SJSA1 (cell line): ENCODE measurements at regions not wholly inside any gene's neighbourhood (a gene's known extent, or its start where the extent isn't known, plus 50 kb on each side); places are given as distances from the start of the nearest gene placed in this dataset.

Experiments used
- DNase-seq, 2 experiments: peaks; one replicate each; pipeline ENCODE4 v3.0.0-alpha.2; 2015 to 2020; ENCODE audit warnings: low spot score in 2 of 2, low read depth in 1 of 2
- H3K27ac ChIP-seq: fragments of 250-450 bp; sonication (Bioruptor Pico); 2 replicates; pipeline ENCODE4 v1.5.1; 2020; ENCODE audit warnings: mild to moderate bottlenecking, moderate library complexity
- H3K27me3 ChIP-seq: fragments of 250-450 bp; sonication (Bioruptor Pico); replicated peaks from 2 replicates; pipeline ENCODE4 v1.5.1; 2020; ENCODE audit warnings: mild to moderate bottlenecking, moderate library complexity
- H3K36me3 ChIP-seq: fragments of 250-450 bp; sonication (Bioruptor Pico); 2 replicates; pipeline ENCODE4 v1.5.1; 2020; ENCODE audit warnings: mild to moderate bottlenecking
- H3K4me1 ChIP-seq: fragments of 250-450 bp; sonication (Bioruptor Pico); replicated peaks from 2 replicates; pipeline ENCODE4 v1.6.1; 2021; ENCODE audit warnings: mild to moderate bottlenecking
- H3K4me3 ChIP-seq: fragments of 250-450 bp; sonication (Bioruptor Pico); 2 replicates; pipeline ENCODE4 v1.5.1; 2020; ENCODE audit warnings: mild to moderate bottlenecking
- H3K9me3 ChIP-seq: fragments of 250-450 bp; sonication (Bioruptor Pico); replicated peaks from 2 replicates; pipeline ENCODE4 v1.5.1; 2020; ENCODE audit warnings: mild to moderate bottlenecking

DNA sequence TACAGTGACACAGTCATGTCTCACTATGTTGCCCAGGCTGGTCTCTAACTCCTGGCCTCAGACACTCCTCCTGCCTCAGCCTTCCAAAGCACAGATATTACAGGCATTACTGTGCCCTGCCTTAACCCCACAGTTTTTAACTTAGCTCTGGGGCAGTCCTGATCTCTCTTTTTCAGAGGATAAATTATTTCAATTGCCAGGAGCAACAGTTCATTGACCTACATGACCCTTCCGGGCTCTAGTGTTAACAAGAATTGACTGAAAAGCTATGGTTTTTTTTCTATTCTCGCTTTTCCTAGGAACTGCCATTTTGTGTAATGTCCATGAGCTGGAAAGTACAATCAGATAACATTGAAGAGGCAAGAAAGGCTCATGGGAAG is 92.8 kb downstream of the HNRNPLL start:
- Histone ChIP-seq H3K4me1 (peaks cover 10% of the 10 kb centered on the region), H3K27me3 (no peaks in the 10 kb centered on the region), H3K27ac (no peak overlapping the region), H3K36me3 (no peaks in the 10 kb centered on the region), H3K9me3 (no peaks in the 10 kb centered on the region), H3K4me3 (no peak overlapping the region)
- no peak for DNase-seq

- Histone ChIP-seq H3K9me3 (no peaks in the 10 kb centered on the region), H3K4me3 (no peak overlapping the region), H3K27me3 (no peaks in the 10 kb centered on the region), H3K36me3 (no peaks in the 10 kb centered on the region), H3K27ac (no peak overlapping the region), H3K4me1 (peaks cover 10% of the 10 kb centered on the region)
- DNase-seq, result peak in 1 of 2 experiments; percentile 37
These were observed 93.3 kb downstream of the HNRNPLL start for GRCh38 chr2:38509314-38509946.

DNA sequence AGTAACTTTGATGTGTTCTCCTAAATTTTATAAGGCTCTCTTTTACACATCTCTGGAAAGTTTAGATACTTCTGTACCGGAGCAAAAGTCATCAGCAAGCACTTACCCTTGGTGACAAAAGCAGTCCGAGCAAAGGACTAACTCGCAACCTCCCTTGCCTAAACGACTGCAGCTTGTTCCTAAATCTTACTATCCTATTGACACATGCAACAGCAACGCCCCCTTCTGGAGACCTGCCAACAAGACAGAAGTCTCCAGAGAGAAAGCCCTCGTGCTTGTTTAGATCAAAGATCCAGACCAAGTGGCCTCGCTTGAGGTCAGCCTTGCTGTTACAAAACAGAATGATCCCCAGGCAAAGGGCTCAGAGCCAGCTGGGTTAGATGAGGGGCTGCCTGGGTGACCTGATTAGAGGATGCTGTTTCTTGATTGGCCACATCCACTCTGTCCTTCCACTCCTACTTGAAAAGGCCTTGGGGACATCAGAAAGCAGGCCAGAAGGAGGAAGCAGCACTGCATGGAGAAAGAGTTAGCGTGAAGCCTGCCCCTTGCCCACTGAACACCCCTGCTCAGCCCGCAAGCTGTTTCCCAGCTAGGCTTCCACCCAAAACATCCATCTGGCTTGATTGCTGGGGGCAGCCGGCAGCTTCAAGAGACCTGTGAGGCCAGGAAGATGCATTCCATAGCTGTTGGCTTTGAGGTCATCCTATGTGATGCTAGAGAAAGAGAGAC is 94.3 kb downstream of the HNRNPLL start:
- H3K27me3 ChIP-seq, result no peaks in the 10 kb centered on the region
- H3K4me1 ChIP-seq, result peaks cover 10% of the 10 kb centered on the region
- no peaks in the 10 kb centered on the region for H3K36me3 ChIP-seq
- peak; percentile 57 to 79 for DNase-seq
- H3K4me3 ChIP-seq, result no peak overlapping the region
- H3K27ac ChIP-seq, result no peak overlapping the region
- no peaks in the 10 kb centered on the region for H3K9me3 ChIP-seq

DNA sequence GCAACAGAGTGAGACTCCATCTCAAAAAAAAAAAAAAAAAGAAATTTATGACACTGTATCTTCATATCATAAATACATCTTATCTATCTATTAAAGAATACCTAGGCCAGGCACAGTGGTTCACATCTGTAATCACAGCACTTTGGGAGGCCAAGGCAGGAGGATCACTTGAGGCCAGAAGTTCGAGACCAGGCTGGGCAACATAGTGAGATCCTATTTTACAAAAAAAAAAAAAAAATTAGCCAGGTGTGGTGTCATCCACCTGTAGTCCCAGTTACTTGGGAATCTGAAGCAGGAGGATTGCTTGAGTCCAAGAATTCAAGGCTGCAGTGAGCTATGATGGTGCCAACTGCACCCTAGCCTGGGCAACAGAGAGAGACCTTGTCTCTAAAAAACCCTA is 95.0 kb downstream of the HNRNPLL start:
- DNase-seq, result no peak
- Histone ChIP-seq H3K4me1 (peaks cover 10% of the 10 kb centered on the region), H3K27me3 (no peaks in the 10 kb centered on the region), H3K27ac (no peak overlapping the region), H3K4me3 (no peak overlapping the region), H3K9me3 (0 out of 2 replicates have a peak, but pooled peaks cover 2% of the 10 kb centered on the region), H3K36me3 (no peaks in the 10 kb centered on the region)

GRCh38 chr2:38505779-38506178 is 96.9 kb downstream of the HNRNPLL start:
- Histone ChIP-seq H3K27me3 (no peaks in the 10 kb centered on the region), H3K9me3 (peaks cover 5% of the 10 kb centered on the region; the same call in 1 of the 2 replicates), H3K4me3 (no peak overlapping the region), H3K4me1 (peaks cover 10% of the 10 kb centered on the region), H3K27ac (no peak overlapping the region), H3K36me3 (no peaks in the 10 kb centered on the region)
- no peak for DNase-seq

- Histone ChIP-seq H3K9me3 (peaks cover 8% of the 10 kb centered on the region; the same call in 1 of the 2 replicates), H3K36me3 (no peaks in the 10 kb centered on the region), H3K4me1 (peaks cover 5% of the 10 kb centered on the region), H3K27me3 (no peaks in the 10 kb centered on the region), H3K27ac (no peak overlapping the region), H3K4me3 (no peak overlapping the region)
- no peak for DNase-seq
These were observed 98.6 kb downstream of the HNRNPLL start for GRCh38 chr2:38504169-38504568.

DNA sequence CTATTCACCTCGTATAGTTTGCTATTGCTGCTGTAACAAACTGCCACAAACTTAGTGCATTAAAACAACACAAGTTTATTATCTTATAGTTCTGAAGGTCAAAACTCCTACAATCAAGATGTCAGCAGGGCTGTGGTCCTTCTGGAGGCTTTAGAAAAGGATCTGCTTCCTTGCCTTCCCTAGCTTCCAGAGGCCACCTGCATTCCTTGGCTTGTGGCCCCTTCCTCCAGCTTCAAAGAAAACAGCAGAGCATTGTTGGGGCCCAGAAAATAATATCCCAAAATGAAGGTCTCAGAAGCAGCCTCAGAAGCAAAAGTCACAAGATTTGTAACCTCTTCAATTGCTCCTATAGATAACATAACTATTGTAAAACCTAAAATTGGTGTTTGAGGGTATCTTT is 100.6 kb downstream of the HNRNPLL start:
- H3K36me3 ChIP-seq, result no peaks in the 10 kb centered on the region
- H3K4me3 ChIP-seq, result no peak overlapping the region
- no peak overlapping the region for H3K27ac ChIP-seq
- H3K4me1 ChIP-seq, result no peaks in the 10 kb centered on the region
- peaks cover 8% of the 10 kb centered on the region; the same call in 1 of the 2 replicates for H3K9me3 ChIP-seq
- no peaks in the 10 kb centered on the region for H3K27me3 ChIP-seq
- no peak for DNase-seq

DNA sequence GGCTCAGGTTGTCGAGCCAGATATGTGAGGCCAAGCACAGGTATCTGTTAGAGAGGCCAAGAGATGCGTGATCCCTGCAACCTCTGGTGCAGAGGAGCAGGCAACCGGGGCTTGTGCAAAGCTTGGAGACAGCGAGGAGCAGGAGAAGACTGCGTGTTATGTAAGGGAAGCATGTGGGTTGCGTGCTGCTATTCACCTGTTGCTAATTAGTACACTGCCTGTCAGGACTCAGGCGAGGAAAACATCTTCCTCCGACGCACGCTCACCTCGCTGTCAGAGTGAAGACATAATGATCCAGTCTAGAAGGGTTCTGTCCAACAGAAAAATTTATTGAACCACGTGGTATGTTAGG is 102.5 kb downstream of the HNRNPLL start:
- Histone ChIP-seq H3K4me3 (no peak overlapping the region), H3K36me3 (no peaks in the 10 kb centered on the region)
- DNase-seq, result no peak

DNA sequence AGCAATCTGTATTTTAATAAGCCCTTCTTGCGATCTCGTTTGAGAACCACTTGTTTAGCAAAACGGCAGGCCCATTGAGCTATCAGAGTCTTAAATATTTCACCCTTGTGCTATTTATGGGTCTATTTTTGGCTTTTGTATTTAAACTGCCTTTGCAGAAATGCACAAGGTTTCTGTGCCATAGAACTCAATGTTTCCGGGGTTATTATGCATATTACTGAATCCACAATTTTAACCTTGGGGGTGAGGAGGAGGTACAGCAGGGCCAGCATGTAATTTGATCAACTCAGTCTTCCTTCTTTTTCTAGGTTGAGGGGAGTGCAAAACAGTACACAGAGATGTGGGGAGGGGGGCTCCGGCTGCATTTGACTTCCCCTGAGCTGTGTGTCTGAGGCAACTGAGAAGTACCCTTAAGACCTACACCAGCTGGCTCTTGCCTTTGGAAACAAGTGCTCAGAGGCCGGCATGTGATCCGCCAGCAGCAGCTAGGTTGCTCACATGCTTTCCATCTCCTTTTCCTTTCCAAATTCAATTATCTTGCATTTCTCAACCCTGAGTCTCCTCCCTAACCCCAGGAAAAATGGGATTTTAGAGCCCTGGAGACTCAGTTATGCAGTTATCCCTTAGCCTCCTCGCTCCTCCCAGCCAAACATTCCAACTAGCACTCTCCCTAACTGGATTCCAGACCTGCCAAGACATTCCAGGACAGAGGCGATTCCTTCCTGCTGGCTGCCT is 103.0 kb downstream of the HNRNPLL start:
- Histone ChIP-seq H3K27ac (no peak overlapping the region), H3K36me3 (no peaks in the 10 kb centered on the region), H3K27me3 (no peaks in the 10 kb centered on the region), H3K4me1 (no peaks in the 10 kb centered on the region), H3K4me3 (no peak overlapping the region), H3K9me3 (peaks cover 8% of the 10 kb centered on the region; the same call in 1 of the 2 replicates)
- no peak for DNase-seq

More for the DNA sequence above, 102.5 kb downstream of the HNRNPLL start:
- peaks cover 8% of the 10 kb centered on the region; the same call in 1 of the 2 replicates for H3K9me3 ChIP-seq
- no peak overlapping the region for H3K27ac ChIP-seq
- H3K27me3 ChIP-seq, result no peaks in the 10 kb centered on the region
- no peaks in the 10 kb centered on the region for H3K4me1 ChIP-seq

- Histone ChIP-seq H3K9me3 (peaks cover 8% of the 10 kb centered on the region; the same call in 1 of the 2 replicates), H3K4me1 (no peaks in the 10 kb centered on the region), H3K27me3 (no peaks in the 10 kb centered on the region), H3K4me3 (no peak overlapping the region), H3K36me3 (no peaks in the 10 kb centered on the region), H3K27ac (no peak overlapping the region)
- no peak for DNase-seq
These were observed 104.7 kb downstream of the HNRNPLL start for GRCh38 chr2:38498045-38498481.

DNA sequence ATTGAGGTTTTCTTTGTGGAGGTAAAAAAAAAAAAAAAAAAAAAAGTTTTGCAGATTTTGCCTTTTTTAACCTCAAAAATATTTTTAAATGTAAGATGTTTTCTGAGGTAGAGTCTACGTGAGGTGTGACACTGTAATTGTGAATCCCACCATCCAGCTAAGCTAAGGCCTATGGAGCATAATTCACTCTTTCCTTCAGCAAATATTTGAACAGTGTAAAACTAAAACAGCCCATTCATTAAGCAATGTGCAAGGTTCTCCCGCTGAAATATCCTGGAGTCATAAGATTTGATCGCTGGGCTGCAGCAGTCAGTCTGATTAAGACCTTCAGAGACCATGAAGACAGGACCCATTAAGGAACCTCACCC is 105.1 kb downstream of the HNRNPLL start:
- peaks cover 6% of the 10 kb centered on the region; the same call in 1 of the 2 replicates for H3K9me3 ChIP-seq
- H3K4me3 ChIP-seq, result no peak overlapping the region

GRCh38 chr2:38496927-38497669 is 105.6 kb downstream of the HNRNPLL start:
- H3K4me1 ChIP-seq, result no peaks in the 10 kb centered on the region
- no peak overlapping the region for H3K4me3 ChIP-seq
- peaks cover 5% of the 10 kb centered on the region; the same call in 1 of the 2 replicates for H3K9me3 ChIP-seq
- H3K36me3 ChIP-seq, result no peaks in the 10 kb centered on the region
- no peaks in the 10 kb centered on the region for H3K27me3 ChIP-seq
- H3K27ac ChIP-seq, result no peak overlapping the region
- no peak for DNase-seq

More for the DNA sequence above, 105.1 kb downstream of the HNRNPLL start:
- DNase-seq, result no peak
- Histone ChIP-seq H3K36me3 (no peaks in the 10 kb centered on the region), H3K27ac (no peak overlapping the region), H3K4me1 (no peaks in the 10 kb centered on the region), H3K27me3 (no peaks in the 10 kb centered on the region)

GRCh38 chr2:38495880-38496279 is 106.8 kb downstream of the HNRNPLL start:
- Histone ChIP-seq H3K27ac (no peak overlapping the region), H3K27me3 (no peaks in the 10 kb centered on the region)
- no peak for DNase-seq

More at GRCh38 chr2:38495880-38496279, 106.8 kb downstream of the HNRNPLL start:
- H3K9me3 ChIP-seq, result 0 out of 2 replicates have a peak, but pooled peaks cover 3% of the 10 kb centered on the region
- H3K36me3 ChIP-seq, result no peaks in the 10 kb centered on the region
- H3K4me3 ChIP-seq, result no peak overlapping the region
- no peaks in the 10 kb centered on the region for H3K4me1 ChIP-seq
